ENCODE measurements at regions not wholly inside any gene's neighbourhood (a gene's known extent, or its start where the extent isn't known, plus 50 kb on each side); places are given as distances from the start of the nearest gene placed in this dataset.
"Not testable (repeated sequence)": the region's sequence is repeated elsewhere in the genome, so short reads cannot be mapped to it uniquely, and the experiment has no call there.

DNA sequence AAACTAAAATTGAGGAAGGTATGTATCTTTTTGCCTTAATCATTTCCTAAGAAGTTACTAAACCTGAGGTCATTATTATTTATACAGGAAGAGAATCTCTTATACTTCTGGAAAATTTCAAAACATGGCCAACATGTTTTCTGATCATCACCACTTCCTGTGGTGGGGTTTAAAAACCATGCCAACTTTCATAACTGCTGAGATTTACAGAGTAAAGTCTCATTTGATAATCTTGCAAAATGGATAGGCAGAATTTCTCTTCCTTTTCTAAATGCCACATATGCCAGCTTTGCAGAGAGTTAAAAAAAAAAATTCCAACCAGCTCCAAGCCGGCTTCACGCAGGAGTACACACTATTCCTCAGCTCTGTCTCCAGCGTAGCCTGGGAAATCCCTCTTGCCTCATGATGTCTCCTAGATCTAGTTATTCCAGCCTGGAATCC, 124.3 kb upstream of the SPRED1 start:
- peak; percentile 53 for DNase-seq

DNA sequence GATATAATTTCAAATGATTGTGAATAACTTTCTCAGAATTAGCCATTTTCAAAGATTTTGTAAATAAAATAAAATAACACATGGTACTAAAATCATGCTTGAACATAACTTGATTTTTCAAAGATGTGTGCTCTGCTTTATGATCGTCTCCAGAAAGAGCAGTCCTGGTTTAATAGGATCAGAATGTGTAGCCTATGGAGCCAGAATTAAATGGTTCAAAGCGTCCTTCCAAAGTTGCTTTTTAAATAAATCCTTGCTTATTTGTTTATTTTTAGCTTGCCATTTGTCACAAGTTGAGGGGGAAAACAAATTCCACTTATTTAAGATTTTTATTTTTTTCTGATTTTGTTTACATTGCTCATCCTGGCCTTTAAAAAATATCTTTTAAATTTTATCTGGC, 123.7 kb upstream of the SPRED1 start:
- DNase-seq = peak; percentile 66

DNA sequence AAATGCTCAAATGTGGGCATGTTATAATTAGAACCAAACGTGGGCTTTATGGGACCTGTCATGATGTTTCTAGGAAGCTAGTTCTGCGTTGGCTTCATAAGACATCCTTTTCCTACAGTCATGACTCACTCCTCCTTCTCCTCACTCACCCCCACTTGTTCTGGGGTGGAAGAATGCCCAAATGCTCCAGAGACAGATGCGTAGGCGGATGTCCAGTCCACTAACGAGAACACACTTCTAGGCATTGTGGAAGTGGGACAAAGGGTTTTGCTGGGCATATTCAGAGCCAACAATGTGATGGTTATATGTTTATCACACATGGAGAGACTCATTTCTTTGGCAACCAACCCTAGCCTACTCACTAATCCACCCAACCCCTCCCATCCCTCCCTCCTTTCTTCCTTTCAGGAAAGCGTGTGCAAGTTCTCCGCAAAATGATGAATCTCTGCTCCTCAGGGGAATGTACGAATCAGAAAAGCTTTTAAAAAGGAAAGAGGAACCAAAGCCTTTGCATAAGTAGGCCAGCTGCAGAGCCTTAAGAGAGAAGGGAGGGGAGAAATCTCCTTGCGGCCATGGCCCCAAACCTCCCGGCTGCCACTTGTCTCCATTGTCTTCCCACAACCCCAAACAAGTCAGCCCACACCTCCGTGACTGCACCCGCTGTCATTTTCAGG, 123.0 kb upstream of the SPRED1 start:
- peak; percentile 99 for DNase-seq

DNA sequence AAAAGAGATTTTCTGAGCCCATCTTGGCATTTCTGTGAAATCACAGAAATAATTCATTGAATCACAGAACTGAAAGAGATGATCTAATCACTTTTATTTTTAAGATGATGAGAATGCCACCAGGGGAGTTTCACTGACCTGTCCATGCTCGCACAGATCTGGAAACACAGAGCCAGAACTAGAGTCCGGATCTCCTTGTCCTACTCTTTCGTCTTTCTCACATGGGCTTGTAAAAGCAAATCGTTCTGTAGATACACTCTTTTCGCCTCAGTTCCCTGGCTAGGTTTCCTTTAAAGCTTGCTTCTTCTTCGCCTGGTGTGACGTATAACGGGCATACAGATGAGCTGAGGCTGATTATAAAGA, 122.5 kb upstream of the SPRED1 start:
- peak; percentile 86 for DNase-seq

DNA sequence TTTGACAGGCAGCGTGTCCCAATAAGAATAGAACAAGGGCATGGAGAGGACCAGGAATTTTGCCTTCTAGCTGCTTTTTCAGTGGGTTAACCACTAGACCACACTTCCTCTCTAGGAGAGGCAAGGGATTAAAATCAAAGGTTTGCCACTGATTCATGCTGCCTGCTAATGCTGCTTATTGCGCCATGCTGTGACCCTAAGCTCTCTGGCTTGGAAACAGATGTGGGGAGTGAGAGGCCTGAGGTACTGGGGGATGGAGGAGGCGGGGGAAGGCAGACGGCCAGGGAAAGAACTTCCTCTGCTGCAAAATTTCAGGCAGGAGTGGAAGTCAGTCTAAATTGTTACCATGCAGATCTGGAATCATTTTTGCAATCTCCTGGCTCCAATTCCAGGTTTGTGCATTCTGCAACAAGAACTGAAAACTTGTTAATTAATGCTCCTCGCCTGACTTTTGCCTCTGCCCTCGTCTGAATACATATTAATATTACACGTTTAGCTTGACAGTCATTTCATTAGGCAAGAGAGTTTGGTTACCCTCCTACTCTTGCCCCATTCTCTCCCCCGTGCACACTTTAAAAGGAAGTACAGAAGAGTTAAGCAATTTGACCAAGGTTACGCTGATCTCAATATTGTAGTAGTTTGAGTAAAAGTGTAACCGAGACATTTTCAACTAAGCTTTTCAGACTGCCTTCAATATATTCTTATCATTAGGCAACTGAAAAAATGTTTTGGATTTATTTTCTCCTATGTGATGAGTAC, 121.7 kb upstream of the SPRED1 start:
- DNase-seq = peak; percentile 93

DNA sequence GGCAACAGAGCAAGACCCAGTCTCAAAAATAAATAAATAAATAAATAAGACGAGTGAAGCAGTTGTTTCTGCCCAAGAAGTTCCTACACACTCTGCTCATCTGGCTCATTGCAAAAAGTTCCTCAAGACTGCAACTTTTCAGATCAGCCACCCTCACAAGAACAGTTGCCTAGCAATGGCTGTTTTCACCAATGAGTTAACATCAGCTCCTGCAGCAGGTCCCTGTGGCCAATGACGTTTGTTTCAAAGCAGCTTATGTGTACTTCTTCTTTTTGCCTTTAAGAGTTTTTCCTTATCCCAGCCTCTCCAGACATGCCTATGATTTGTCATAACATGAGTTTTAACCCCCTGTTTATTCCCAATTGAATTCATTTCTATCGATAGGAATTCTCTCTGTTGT, 118.4 kb upstream of the SPRED1 start:
- DNase-seq = no peak

DNA sequence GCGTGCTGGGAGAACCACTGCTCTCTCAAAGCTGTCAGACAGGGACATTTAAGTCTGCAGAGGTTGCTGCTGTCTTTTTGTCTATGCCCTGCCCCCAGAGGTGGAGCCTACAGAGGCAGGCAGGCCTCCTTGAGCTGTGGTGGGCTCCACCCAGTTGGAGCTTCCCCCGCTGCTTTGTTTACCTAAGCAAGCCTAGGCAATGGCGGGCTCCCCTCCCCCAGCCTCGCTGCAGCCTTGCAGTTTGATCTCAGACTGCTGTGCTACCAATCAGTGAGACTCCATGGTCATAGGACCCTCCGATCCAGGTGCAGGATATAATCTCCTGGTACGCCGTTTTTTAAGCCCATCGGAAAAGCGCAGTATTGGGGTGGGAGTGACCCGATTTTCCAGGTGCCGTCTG, 110.4 kb upstream of the SPRED1 start:
- not testable (repeated sequence) for DNase-seq

DNA sequence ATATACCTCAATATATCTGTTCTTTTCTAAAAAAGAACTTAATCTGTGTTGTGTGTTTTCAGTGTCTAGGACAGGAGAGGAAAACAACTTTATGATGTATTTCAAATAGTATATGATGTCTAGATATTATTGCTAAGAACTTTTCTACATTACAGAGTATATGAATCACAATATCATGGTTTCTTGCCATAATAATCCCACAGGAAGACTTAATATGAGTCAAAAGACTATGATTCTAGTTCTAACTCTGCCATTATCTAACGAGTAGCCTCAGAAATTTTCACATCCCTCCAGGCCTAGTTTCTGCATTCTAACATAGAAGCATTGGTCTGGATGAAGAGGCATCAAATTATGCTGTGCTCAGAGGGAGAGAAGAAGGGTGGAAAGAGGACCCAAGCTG, 107.7 kb upstream of the SPRED1 start:
- no peak for DNase-seq

DNA sequence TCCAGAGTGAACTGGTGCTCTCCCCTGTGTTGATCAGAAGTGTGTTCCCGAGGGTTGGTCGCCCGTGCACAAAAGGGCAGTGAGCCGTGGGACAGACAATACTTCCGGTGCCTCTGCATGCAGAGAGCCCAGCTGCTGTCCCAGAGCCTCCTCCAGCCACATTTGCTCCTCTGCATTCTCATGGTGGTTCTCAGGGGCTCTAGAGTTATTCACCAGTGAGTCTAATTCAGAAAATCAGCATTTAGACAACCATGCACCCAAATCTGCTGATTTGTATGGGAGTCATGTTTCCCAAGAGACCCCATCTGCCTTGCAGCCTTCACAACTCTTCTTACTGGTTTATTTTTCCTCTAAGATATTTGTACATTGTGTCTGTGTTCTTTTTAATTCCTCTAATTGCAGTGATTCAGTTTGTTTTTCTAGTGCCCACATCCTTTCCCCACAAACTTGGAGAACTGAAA, 107.0 kb upstream of the SPRED1 start:
- DNase-seq = no peak

DNA sequence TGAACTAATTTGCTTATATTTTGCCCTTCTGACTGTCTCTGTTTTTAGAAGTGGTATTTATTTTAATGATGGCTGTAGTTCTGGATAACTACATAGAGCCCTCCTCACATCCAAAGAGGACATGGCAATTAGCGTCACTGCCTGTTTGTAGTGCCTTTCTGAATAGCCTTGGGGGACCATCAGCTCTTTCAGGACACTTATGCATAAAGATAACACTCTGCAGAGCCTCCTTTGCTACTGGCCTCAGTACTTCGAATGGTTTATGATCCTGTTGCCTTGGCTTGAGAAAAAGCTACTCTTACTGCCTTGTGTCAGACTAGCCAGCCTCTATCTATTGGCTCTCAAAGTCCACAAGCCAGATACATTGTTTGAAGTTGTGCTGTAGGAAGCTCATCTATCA, 105.4 kb upstream of the SPRED1 start:
- no peak for DNase-seq

DNA sequence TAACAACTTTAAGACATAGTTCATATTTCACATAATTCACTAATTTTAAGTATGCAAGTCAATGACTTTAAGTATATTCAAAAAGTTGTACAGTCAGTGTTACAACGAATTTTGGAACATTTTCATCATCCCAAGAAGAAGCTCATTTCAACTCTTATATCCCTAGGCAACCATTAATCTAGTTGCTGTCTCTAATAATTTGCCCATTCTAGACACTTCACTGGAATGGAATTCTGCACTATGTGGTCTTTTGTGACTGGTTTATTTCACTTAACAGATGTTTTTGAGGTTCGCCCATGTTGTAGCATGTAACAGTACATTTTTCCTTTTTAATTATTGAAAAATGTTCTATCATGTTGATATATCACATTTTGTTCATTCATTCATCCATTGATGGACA, 104.2 kb upstream of the SPRED1 start:
- no peak for DNase-seq

DNA sequence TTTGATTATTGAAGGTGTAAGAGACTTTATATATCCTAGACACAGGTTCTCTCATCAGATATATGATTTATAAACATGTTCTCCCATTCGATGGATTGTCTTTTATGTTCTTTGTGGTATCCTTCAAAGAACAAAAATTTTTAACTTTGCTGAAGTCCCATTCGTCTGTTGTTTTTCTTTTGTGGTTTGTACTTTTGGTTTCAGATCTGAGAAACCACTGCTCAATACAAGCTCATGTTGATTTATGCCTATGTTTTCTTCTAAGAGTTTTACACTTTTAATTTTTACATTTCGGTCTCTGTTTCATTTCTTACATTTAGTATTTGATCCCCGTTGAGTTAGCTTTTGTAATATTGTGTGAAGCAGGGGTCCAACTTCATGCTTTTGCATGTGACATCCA, 103.3 kb upstream of the SPRED1 start:
- no peak for DNase-seq

DNA sequence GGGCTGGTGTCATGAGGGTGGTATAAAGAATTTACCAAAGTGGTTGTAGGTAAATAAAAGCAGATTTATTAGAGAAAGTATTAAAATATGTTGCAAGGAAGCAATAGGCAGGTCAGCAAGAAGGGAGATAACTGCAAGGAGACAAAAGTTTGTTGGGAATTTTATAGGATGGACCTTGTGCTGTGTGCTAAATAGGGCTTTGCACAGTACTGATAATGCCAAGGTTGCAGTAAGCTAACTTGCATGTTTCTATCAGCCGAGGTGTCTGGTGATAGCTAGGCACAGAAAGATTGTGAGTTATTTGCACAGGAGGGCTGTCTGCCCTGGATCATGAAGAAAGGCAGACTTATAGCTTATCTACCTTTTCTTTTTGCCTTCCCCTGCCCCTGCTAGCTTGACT, 102.5 kb upstream of the SPRED1 start:
- no peak for DNase-seq

DNA sequence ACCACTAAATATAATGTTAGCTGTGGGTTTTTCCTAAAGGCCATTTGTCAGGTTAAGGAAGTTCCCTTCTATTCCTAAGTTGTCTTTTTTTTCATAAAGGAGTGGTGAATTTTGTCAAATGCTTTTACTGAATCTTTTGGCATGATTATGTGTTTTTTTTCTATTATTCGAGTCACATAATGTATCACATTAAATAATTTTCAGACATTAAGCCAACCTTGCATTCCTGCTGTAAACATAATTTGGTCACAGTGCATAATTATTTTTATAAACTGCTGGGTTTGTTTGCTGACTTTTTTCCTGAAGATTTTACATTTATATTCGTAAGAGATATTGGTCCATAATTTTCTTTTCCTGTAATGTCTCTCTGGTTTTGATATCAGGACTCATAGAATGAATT, 101.8 kb upstream of the SPRED1 start:
- DNase-seq = no peak

DNA sequence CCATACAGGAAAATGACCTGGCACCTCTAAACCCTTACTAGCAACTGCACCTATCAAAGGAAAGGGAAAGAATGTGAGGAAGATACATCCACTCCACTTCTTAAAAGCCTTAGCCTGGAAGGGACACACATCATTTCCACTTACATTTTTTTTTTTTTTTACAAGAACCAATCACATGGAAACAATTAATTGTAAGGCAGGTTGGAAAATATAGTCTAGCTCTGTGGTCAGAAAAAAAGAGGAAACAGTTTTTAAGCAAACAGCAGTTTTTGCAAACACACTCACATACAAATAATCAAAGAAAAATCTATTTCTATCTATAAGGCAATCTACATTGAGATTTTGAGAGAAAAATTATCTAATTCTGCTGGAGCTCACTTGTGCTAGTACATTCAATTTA, 98.9 kb upstream of the SPRED1 start:
- no peak for DNase-seq

DNA sequence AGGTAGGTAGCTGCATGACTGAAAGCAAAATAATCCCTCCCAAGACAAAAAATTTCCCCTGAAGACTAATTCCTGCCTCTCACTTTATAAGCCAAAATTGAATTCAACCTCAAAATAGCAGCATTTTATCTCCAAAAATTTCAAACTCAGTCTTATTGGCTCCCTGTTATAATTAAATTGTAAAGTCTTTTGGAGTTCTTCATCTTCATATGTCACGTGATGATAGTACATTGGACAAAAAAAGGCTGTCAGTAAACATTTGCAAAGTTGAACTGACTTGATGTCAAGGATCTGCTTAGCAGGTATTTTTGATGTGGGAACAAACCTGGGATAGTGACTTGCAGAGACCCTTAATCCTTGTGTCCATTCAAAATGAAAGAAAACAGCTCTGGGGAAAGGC, 98.4 kb upstream of the SPRED1 start:
- DNase-seq = no peak

DNA sequence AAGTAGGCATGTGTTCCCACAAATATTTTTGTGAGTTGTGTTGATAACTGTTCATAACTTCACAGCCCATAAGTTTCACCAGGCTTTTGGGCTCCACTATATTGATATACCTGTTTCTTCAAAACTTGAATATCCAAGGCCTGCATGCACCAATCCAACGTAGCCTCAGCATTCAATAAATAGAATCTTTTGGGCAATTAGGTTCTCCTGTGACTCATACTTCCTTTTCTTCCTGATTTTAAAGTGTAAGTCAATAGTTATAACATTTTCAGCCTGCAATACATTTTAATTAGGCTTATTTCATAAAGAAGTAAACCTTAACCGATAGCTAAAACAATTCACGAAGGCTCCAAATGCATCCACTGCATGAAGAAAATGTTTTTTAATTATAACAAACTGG, 97.8 kb upstream of the SPRED1 start:
- DNase-seq = no peak

DNA sequence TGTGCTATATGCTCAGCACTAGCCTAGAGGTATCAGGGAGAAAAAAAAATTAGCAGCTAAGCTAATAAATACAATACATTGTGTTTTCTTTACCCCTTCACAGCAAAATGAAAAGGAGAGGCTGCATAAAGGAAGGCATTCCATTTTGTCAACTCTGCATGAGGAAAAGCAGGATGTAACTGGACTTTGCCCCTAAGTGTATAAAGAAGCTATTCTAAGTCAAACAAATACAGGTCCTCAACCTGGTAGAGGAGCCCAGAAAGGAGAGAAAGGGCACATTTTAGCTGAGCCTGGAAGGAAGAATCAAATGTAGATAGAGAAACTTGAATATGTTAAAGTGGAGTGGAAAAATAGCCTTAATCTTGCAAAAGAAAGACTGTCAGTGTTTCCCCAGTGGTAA, 89.0 kb upstream of the SPRED1 start:
- no peak for DNase-seq

DNA sequence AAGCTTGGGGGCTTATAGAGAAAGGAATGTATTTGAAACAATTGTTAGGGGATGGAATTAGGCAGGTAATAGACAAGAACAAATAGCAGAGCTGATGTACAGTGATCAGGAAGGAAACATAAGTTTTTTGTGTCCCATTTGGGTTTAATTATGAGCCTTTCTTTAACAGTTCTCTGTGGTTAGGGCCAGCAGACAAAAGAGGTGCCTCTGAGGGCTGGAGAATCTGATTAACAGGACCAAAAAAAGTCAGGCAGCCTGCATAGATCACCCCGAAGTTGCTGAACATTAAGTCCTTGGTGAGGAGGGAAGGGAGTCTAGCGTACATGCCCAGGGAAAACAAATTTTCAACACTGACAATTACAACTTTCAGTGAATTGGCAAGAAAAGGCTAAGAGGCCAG, 88.6 kb upstream of the SPRED1 start:
- DNase-seq = no peak

DNA sequence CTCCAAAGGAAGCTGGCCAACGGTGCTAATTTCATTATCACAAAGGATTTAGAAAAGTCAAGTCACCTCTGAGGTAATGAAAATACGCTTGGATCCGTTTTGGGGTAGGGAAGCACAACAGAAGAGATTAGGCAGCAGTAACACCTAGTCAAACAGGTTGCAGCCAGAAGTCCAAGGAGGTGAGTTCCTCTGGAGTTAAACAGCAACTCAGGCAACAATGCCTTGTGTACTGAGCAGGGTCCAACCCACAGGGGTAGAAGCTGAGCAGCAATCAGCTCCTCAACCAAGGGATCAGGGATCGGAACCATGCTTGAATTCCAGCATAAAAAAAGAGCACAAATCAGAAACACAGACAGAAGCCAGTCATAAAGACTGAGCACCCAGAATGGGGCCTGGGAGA, 88.1 kb upstream of the SPRED1 start:
- no peak for DNase-seq

DNA sequence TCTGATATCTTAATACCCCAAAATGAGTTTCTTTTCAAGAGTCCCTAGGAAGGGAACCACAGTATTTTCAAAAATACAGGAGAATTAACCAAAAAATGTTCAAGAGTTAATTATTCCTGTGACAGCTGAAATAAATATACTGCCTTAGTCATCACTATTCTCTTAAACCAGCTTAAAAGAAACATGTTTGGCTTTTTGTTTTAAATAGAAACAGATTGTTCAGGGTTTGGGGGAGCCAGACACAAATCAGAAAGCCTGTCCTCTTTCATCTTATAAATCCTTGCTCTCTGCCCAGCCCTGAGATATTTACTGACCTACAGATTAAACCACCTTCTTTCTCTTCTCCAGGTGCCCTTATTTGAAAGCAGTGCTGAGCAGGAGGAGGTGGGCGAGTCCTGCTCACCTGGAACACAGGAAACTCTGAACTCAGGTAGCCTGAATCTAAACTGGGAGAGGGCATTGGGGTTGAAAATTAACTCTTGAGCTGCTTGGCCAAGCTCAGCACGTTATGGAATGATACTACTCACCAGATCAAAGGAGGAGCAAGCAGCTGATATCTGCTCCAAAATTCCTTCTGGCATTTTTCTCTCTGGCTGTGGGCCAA, 84.1 kb upstream of the SPRED1 start:
- no peak for DNase-seq

DNA sequence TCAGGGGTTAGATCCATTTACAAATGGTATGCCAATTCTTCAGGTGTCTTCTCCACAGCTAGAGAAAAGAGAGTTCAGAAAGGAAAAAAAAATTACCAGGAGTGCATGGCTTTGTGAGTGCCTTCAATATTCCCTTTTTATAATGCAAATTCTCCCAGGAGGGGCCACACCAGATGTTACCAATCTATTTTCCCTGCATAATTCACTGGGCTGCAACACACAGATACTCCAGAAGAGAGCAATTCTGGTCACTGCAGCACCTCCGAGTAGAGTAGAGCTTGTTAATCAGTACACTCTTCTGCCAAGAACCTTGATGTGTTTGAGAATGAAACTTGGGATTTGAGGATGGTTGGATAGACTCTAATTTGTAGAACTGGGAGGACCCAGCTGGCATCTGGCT, 80.7 kb upstream of the SPRED1 start:
- DNase-seq = no peak

DNA sequence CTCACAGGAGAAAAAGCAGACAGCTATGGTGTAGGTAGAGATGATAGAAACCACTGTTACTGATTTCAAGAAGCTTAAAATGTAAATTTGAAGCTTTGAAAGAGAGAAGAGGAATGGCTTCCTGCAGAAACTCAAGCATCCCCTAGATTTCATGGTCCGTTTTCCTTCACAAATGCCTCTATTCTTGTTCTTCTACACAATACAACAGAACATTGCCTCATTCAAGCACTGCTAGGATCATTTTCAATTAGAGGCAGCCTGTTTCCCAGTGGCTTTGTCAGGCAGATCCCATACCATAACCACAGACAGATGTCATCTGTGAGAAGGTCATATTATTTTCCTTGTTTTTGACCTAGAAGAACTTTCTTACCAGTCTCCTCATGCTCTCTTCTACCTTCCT, 77.9 kb upstream of the SPRED1 start:
- no peak for DNase-seq

DNA sequence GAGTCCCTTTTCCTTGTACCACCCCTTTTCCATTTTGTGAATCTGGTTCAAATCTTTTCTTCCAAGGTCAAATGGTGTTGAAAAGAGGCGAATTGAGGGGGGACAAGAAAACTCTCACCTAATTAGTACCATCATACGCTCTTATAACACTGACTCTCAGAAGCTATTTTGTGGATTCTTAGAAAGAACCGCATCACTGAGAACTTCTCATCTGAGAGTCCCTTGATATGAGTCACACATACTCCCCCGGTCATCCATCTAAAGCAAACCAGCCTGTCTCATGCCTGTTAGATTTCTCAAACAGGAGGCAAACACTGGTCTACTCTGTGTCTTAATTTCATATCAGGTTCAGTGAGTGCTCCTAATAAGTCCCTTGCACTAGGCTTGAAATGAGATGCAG, 76.5 kb upstream of the SPRED1 start:
- DNase-seq = no peak
